Mesenchymal stem cell (in vitro differentiated cells and primary cell): ENCODE measurements at regions not wholly inside any gene's neighbourhood (a gene's known extent, or its start where the extent isn't known, plus 50 kb on each side); places are given as distances from the start of the nearest gene placed in this dataset.

Experiments used
- DNase-seq: peaks from one replicate; pipeline ENCODE4 v3.0.0-alpha.2; 2013
- H2AFZ ChIP-seq: one replicate; pipeline ENCODE4 v1.6.1; 2013; ENCODE audit warnings: low read depth, mild to moderate bottlenecking, control low read depth, inconsistent platforms, low read length, moderate library complexity
- H2AK5ac ChIP-seq: 2 replicates; pipeline ENCODE4 v1.6.1; 2013; ENCODE audit warnings: low read length, moderate library complexity, mild to moderate bottlenecking, inconsistent platforms; ENCODE audit not compliant: severe bottlenecking
- H2BK120ac ChIP-seq: one replicate; pipeline ENCODE4 v1.6.1; 2013; ENCODE audit warnings: low read depth, mild to moderate bottlenecking, inconsistent platforms, low read length, moderate library complexity
- H2BK12ac ChIP-seq, 2 experiments: one replicate each; pipeline ENCODE4 v1.6.1; 2013; ENCODE audit warnings: inconsistent platforms in 2 of 2, low read length in 2 of 2, mild to moderate bottlenecking in 2 of 2, moderate library complexity in 2 of 2, control low read depth in 1 of 2
- H2BK15ac ChIP-seq: one replicate; pipeline ENCODE4 v1.6.1; 2013; ENCODE audit warnings: mild to moderate bottlenecking, low read depth, inconsistent platforms; ENCODE audit not compliant: poor library complexity, severe bottlenecking
- H2BK5ac ChIP-seq: 2 replicates; pipeline ENCODE4 v1.6.1; 2013; ENCODE audit warnings: low read depth, mild to moderate bottlenecking, low read length, control low read depth, inconsistent platforms; ENCODE audit not compliant: poor library complexity, severe bottlenecking
- H3K14ac ChIP-seq, 2 experiments: one replicate each; pipeline ENCODE4 v1.6.1; 2013; ENCODE audit warnings: inconsistent platforms in 2 of 2, low read length in 2 of 2, control low read depth in 1 of 2, mild to moderate bottlenecking in 1 of 2, moderate library complexity in 1 of 2
- H3K18ac ChIP-seq, 2 experiments: one replicate each; pipeline ENCODE4 v1.6.1; 2013; ENCODE audit warnings: inconsistent platforms in 2 of 2, low read length in 2 of 2, control low read depth in 1 of 2, low read depth in 1 of 2, mild to moderate bottlenecking in 1 of 2
- H3K23ac ChIP-seq, 2 experiments: one replicate each; pipeline ENCODE4 v1.6.1; 2013; ENCODE audit warnings: inconsistent platforms in 2 of 2, low read length in 2 of 2, mild to moderate bottlenecking in 2 of 2, moderate library complexity in 2 of 2, control low read depth in 1 of 2
- H3K27ac ChIP-seq: 2 replicates; pipeline ENCODE4 v1.5.1; 2013; ENCODE audit warnings: mild to moderate bottlenecking, moderate library complexity, low read length, control low read depth, inconsistent platforms; ENCODE audit not compliant: poor library complexity, severe bottlenecking
- H3K27me3 ChIP-seq, 2 experiments: 2 replicates each; pipeline versions ENCODE4 v1.6.1 to v1.7.0; 2013; ENCODE audit warnings: low read length in 2 of 2, mild to moderate bottlenecking in 2 of 2, moderate library complexity in 2 of 2, control low read depth in 1 of 2, inconsistent platforms in 1 of 2; ENCODE audit not compliant: control insufficient read depth in 1 of 2, insufficient read depth in 1 of 2
- H3K36me3 ChIP-seq, 2 experiments: 2 replicates each; pipeline versions ENCODE4 v1.6.1 to v1.7.0; 2013; ENCODE audit warnings: low read length in 2 of 2, control low read depth in 1 of 2, inconsistent platforms in 1 of 2, low read depth in 1 of 2, mild to moderate bottlenecking in 1 of 2; ENCODE audit not compliant: insufficient read depth in 2 of 2, control insufficient read depth in 1 of 2
- H3K4ac ChIP-seq, 2 experiments: one replicate each; pipeline ENCODE4 v1.6.1; 2013; ENCODE audit warnings: inconsistent platforms in 2 of 2, low read length in 2 of 2, mild to moderate bottlenecking in 2 of 2, moderate library complexity in 2 of 2, control low read depth in 1 of 2, low read depth in 1 of 2
- H3K4me1 ChIP-seq: 2 replicates; pipeline ENCODE4 v1.6.1; 2013; ENCODE audit warnings: low read depth, low read length, control low read depth; ENCODE audit not compliant: control insufficient read depth, insufficient read depth
- H3K4me2 ChIP-seq: 2 replicates; pipeline ENCODE4 v1.6.1; 2013; ENCODE audit warnings: low read length, mild to moderate bottlenecking, inconsistent platforms; ENCODE audit not compliant: poor library complexity, severe bottlenecking
- H3K4me3 ChIP-seq, 2 experiments: 2 replicates each; pipeline versions ENCODE4 v1.5.1 to v1.7.0; 2013; ENCODE audit warnings: low read length in 2 of 2, mild to moderate bottlenecking in 2 of 2, control low read depth in 1 of 2, low read depth in 1 of 2; ENCODE audit not compliant: insufficient read depth in 1 of 2
- H3K79me1 ChIP-seq: replicated peaks from 2 replicates; pipeline ENCODE4 v1.6.1; 2013; ENCODE audit warnings: mild to moderate bottlenecking, control low read depth, low read length, inconsistent platforms; ENCODE audit not compliant: poor library complexity, severe bottlenecking
- H3K9ac ChIP-seq: 2 replicates; pipeline ENCODE4 v1.7.0; 2013; ENCODE audit warnings: mild to moderate bottlenecking, low read length, moderate library complexity
- H3K9me3 ChIP-seq: 2 replicates; pipeline ENCODE4 v1.7.0; 2013; ENCODE audit warnings: mild to moderate bottlenecking, low read length; ENCODE audit not compliant: control insufficient read depth
- H4K8ac ChIP-seq: one replicate; pipeline ENCODE4 v1.6.1; 2013; ENCODE audit warnings: inconsistent platforms, mild to moderate bottlenecking, low read length, moderate library complexity
- H4K91ac ChIP-seq: one replicate; pipeline ENCODE4 v1.6.1; 2013; ENCODE audit warnings: mild to moderate bottlenecking, low read length, inconsistent platforms
- WGBS: methylation state at CpG from one replicate; pipeline ENCODE4 v1.1.7; 2013; ENCODE audit warnings: mixed read lengths; 5-methylcytosine and 5-hydroxymethylcytosine counted together

DNA sequence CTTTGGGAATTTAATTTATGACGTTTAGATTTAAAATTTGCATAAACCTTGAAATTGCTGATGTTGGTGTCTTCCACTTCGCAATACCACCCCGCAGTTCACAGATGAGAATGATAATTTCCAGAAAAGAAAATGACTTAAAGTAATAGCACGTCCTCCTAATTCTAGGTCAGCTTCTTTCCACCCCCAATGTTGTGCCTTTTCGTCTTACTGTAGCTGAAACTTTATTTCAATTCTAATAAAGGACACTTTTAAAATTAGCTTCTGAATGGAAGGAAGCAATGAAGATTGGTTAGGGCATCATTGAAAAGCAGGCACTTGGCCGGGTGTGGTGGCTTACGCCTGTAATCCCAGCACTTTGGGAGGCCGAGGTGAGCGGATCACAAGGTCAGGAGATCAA is 107.4 kb downstream of the MYCN start:
- 78% methylated on average over 8 of the region's 9 CpGs for WGBS

DNA sequence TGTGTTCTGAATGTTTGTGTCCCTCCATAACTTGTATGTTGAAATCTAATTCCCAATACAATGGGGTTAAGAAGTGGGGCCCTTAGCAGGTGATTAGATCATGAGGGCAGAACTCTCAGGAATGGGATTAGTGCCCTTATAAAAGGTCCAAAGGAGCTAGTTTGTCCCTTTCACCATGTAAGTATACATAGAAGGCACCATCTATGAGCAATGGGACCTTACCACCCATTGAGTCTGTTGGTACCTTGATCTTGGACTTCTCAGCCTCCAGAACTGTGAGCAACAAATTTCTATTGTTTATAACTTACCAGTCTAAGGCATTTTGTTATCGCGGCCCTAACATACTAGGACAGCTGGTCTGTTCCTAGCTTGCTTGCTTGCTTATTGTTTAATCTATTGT is 106.3 kb downstream of the MYCN start:
- Histone ChIP-seq H3K4me3 (no peak overlapping the region), H2BK120ac (no peak overlapping the region), H4K91ac (no peak overlapping the region), H3K4me2 (no peak overlapping the region), H3K27ac (no peak overlapping the region), H2BK15ac (no peak overlapping the region), H3K4me1 (no peaks in the 10 kb centered on the region), H3K9ac (no peak overlapping the region), H3K79me1 (no peaks in the 10 kb centered on the region), H2BK12ac (no peak overlapping the region), H4K8ac (no peak overlapping the region), H3K14ac (no peak overlapping the region), H2AK5ac (no peak overlapping the region), H3K18ac (no peak overlapping the region), H2BK5ac (no peak overlapping the region), H3K23ac (no peak overlapping the region), H3K27me3 (no peaks in the 10 kb centered on the region), H2AFZ (no peak overlapping the region), H3K4ac (no peak overlapping the region), H3K9me3 (no peaks in the 10 kb centered on the region), H3K36me3 (no peaks in the 10 kb centered on the region)
- whole genome bisulfite sequencing: no CpG with 5 or more reads among the region's 2 CpGs
- no peak for DNase-seq

More for the DNA sequence above, 107.4 kb downstream of the MYCN start:
- H2AK5ac ChIP-seq: no peak overlapping the region
- H2BK5ac ChIP-seq: no peak overlapping the region
- no peak overlapping the region for H2BK12ac ChIP-seq
- no peak overlapping the region for H3K27ac ChIP-seq
- H3K14ac ChIP-seq: no peak overlapping the region
- H2BK15ac ChIP-seq: no peak overlapping the region
- H3K4ac ChIP-seq: no peak overlapping the region
- no peak overlapping the region for H3K23ac ChIP-seq
- no peaks in the 10 kb centered on the region for H3K4me1 ChIP-seq
- H3K27me3 ChIP-seq: no peaks in the 10 kb centered on the region
- no peak overlapping the region for H3K4me3 ChIP-seq
- H3K79me1 ChIP-seq: no peaks in the 10 kb centered on the region
- H4K91ac ChIP-seq: no peak overlapping the region
- H2AFZ ChIP-seq: no peak overlapping the region
- no peak for DNase-seq
- H3K36me3 ChIP-seq: no peaks in the 10 kb centered on the region
- no peak overlapping the region for H4K8ac ChIP-seq
- H2BK120ac ChIP-seq: no peak overlapping the region
- no peaks in the 10 kb centered on the region for H3K9me3 ChIP-seq
- H3K4me2 ChIP-seq: no peak overlapping the region
- no peak overlapping the region for H3K18ac ChIP-seq
- no peak overlapping the region for H3K9ac ChIP-seq

GRCh38 chr2:16045653-16046352 is 105.5 kb downstream of the MYCN start:
- Histone ChIP-seq H4K91ac (no peak overlapping the region), H3K14ac (no peak overlapping the region), H2BK12ac (no peak overlapping the region), H3K9ac (no peak overlapping the region), H3K18ac (no peak overlapping the region), H3K27me3 (no peaks in the 10 kb centered on the region), H3K36me3 (no peaks in the 10 kb centered on the region), H2BK5ac (no peak overlapping the region), H2AK5ac (no peak overlapping the region), H3K4ac (no peak overlapping the region), H2BK120ac (no peak overlapping the region), H3K4me3 (no peak overlapping the region), H3K79me1 (no peaks in the 10 kb centered on the region), H2BK15ac (no peak overlapping the region), H4K8ac (no peak overlapping the region), H2AFZ (no peak overlapping the region), H3K4me2 (no peak overlapping the region), H3K23ac (no peak overlapping the region), H3K4me1 (no peaks in the 10 kb centered on the region), H3K27ac (no peak overlapping the region), H3K9me3 (no peaks in the 10 kb centered on the region)
- DNase-seq: no peak
- 72% methylated on average over 4 of the region's 6 CpGs for WGBS

- WGBS: 90% methylated on average over 6 of the region's 6 CpGs
- Histone ChIP-seq H2BK15ac (no peak overlapping the region), H3K4me3 (no peak overlapping the region), H3K18ac (no peak overlapping the region), H4K91ac (no peak overlapping the region), H2BK12ac (no peak overlapping the region), H3K9me3 (no peaks in the 10 kb centered on the region), H3K36me3 (no peaks in the 10 kb centered on the region), H3K9ac (no peak overlapping the region), H3K27me3 (no peaks in the 10 kb centered on the region), H2AFZ (no peak overlapping the region), H3K4me2 (no peak overlapping the region), H3K27ac (no peak overlapping the region), H3K4ac (no peak overlapping the region), H3K23ac (no peak overlapping the region), H3K14ac (no peak overlapping the region), H2BK120ac (no peak overlapping the region), H4K8ac (no peak overlapping the region), H2BK5ac (no peak overlapping the region), H3K79me1 (no peaks in the 10 kb centered on the region), H2AK5ac (no peak overlapping the region), H3K4me1 (no peaks in the 10 kb centered on the region)
- no peak for DNase-seq
Measured at GRCh38 chr2:16044946-16045456, 104.7 kb downstream of the MYCN start.
